ENCODE measurements at regions not wholly inside any gene's neighbourhood (a gene's known extent, or its start where the extent isn't known, plus 50 kb on each side); places are given as distances from the start of the nearest gene placed in this dataset.

GRCh38 chr2:196288006-196288538 lies 116.7 kb upstream of the STK17B start:
- TF ChIP-seq CTCF (conservative IDR thresholded peaks at IDR 0.05 in 1 of 2, IDR thresholded peaks at IDR 0.05 in 1 of 2; ENCODE audit: low read depth in 1 of 2, low read length in 2 of 2) (no peak), EZH2 (IDR thresholded peaks at IDR 0.05; ENCODE audit: low read length, missing control alignments) (no peak)
